ENCODE measurements at regions not wholly inside any gene's neighbourhood (a gene's known extent, or its start where the extent isn't known, plus 50 kb on each side); places are given as distances from the start of the nearest gene placed in this dataset.

DNA sequence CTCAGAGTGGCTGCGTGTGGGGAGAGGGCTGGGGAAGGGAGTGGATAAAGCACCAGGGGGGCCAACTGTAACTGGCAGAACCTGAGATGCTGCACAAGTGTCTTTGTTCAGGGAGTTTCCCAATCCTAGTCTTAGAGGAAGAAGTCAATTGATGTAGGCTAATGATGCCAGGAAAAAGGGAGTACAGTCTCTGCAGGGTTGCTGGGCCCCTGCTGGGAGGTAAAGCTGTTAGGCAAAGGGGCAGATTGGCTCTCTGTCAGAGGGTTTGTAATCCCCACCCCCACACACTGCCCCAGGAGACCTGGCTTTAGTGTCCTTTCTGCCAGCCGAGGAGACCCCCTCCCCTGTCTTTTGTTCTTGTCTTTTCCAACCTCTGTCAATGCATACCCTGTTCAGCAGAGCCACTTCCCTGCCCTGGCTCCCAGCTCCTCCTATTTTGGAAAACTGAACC is 178.4 kb downstream of the KCNA5 start:
- TF ChIP-seq, protein P1, sequence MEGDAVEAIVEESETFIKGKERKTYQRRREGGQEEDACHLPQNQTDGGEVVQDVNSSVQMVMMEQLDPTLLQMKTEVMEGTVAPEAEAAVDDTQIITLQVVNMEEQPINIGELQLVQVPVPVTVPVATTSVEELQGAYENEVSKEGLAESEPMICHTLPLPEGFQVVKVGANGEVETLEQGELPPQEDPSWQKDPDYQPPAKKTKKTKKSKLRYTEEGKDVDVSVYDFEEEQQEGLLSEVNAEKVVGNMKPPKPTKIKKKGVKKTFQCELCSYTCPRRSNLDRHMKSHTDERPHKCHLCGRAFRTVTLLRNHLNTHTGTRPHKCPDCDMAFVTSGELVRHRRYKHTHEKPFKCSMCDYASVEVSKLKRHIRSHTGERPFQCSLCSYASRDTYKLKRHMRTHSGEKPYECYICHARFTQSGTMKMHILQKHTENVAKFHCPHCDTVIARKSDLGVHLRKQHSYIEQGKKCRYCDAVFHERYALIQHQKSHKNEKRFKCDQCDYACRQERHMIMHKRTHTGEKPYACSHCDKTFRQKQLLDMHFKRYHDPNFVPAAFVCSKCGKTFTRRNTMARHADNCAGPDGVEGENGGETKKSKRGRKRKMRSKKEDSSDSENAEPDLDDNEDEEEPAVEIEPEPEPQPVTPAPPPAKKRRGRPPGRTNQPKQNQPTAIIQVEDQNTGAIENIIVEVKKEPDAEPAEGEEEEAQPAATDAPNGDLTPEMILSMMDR (conservative IDR thresholded peaks at IDR 0.05; ENCODE audit: low read depth in 2 of 2), result no peak
- no peak for TF ChIP-seq EZH2 (IDR thresholded peaks at IDR 0.05; ENCODE audit: low read depth, unreplicated experiment)
- TF ChIP-seq, protein P2, sequence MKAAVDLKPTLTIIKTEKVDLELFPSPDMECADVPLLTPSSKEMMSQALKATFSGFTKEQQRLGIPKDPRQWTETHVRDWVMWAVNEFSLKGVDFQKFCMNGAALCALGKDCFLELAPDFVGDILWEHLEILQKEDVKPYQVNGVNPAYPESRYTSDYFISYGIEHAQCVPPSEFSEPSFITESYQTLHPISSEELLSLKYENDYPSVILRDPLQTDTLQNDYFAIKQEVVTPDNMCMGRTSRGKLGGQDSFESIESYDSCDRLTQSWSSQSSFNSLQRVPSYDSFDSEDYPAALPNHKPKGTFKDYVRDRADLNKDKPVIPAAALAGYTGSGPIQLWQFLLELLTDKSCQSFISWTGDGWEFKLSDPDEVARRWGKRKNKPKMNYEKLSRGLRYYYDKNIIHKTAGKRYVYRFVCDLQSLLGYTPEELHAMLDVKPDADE (IDR thresholded peaks at IDR 0.05), result no peak
- TF ChIP-seq, protein P3, sequence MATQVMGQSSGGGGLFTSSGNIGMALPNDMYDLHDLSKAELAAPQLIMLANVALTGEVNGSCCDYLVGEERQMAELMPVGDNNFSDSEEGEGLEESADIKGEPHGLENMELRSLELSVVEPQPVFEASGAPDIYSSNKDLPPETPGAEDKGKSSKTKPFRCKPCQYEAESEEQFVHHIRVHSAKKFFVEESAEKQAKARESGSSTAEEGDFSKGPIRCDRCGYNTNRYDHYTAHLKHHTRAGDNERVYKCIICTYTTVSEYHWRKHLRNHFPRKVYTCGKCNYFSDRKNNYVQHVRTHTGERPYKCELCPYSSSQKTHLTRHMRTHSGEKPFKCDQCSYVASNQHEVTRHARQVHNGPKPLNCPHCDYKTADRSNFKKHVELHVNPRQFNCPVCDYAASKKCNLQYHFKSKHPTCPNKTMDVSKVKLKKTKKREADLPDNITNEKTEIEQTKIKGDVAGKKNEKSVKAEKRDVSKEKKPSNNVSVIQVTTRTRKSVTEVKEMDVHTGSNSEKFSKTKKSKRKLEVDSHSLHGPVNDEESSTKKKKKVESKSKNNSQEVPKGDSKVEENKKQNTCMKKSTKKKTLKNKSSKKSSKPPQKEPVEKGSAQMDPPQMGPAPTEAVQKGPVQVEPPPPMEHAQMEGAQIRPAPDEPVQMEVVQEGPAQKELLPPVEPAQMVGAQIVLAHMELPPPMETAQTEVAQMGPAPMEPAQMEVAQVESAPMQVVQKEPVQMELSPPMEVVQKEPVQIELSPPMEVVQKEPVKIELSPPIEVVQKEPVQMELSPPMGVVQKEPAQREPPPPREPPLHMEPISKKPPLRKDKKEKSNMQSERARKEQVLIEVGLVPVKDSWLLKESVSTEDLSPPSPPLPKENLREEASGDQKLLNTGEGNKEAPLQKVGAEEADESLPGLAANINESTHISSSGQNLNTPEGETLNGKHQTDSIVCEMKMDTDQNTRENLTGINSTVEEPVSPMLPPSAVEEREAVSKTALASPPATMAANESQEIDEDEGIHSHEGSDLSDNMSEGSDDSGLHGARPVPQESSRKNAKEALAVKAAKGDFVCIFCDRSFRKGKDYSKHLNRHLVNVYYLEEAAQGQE (IDR thresholded peaks at IDR 0.05; ENCODE audit: unreplicated experiment), result no peak
- TF ChIP-seq EZH2phosphoT487 (IDR thresholded peaks at IDR 0.05; ENCODE audit: unreplicated experiment), result no peak
- TF ChIP-seq, protein P4, sequence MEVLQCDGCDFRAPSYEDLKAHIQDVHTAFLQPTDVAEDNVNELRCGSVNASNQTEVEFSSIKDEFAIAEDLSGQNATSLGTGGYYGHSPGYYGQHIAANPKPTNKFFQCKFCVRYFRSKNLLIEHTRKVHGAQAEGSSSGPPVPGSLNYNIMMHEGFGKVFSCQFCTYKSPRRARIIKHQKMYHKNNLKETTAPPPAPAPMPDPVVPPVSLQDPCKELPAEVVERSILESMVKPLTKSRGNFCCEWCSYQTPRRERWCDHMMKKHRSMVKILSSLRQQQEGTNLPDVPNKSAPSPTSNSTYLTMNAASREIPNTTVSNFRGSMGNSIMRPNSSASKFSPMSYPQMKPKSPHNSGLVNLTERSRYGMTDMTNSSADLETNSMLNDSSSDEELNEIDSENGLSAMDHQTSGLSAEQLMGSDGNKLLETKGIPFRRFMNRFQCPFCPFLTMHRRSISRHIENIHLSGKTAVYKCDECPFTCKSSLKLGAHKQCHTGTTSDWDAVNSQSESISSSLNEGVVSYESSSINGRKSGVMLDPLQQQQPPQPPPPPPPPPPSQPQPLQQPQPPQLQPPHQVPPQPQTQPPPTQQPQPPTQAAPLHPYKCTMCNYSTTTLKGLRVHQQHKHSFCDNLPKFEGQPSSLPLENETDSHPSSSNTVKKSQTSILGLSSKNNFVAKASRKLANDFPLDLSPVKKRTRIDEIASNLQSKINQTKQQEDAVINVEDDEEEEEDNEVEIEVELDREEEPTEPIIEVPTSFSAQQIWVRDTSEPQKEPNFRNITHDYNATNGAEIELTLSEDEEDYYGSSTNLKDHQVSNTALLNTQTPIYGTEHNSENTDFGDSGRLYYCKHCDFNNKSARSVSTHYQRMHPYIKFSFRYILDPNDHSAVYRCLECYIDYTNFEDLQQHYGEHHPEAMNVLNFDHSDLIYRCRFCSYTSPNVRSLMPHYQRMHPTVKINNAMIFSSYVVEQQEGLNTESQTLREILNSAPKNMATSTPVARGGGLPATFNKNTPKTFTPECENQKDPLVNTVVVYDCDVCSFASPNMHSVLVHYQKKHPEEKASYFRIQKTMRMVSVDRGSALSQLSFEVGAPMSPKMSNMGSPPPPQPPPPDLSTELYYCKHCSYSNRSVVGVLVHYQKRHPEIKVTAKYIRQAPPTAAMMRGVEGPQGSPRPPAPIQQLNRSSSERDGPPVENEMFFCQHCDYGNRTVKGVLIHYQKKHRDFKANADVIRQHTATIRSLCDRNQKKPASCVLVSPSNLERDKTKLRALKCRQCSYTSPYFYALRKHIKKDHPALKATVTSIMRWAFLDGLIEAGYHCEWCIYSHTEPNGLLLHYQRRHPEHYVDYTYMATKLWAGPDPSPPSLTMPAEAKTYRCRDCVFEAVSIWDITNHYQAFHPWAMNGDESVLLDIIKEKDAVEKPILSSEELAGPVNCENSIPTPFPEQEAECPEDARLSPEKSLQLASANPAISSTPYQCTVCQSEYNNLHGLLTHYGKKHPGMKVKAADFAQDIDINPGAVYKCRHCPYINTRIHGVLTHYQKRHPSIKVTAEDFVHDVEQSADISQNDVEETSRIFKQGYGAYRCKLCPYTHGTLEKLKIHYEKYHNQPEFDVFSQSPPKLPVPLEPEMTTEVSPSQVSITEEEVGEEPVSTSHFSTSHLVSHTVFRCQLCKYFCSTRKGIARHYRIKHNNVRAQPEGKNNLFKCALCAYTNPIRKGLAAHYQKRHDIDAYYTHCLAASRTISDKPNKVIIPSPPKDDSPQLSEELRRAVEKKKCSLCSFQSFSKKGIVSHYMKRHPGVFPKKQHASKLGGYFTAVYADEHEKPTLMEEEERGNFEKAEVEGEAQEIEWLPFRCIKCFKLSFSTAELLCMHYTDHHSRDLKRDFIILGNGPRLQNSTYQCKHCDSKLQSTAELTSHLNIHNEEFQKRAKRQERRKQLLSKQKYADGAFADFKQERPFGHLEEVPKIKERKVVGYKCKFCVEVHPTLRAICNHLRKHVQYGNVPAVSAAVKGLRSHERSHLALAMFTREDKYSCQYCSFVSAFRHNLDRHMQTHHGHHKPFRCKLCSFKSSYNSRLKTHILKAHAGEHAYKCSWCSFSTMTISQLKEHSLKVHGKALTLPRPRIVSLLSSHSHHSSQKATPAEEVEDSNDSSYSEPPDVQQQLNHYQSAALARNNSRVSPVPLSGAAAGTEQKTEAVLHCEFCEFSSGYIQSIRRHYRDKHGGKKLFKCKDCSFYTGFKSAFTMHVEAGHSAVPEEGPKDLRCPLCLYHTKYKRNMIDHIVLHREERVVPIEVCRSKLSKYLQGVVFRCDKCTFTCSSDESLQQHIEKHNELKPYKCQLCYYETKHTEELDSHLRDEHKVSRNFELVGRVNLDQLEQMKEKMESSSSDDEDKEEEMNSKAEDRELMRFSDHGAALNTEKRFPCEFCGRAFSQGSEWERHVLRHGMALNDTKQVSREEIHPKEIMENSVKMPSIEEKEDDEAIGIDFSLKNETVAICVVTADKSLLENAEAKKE (CRISPR knock-in tag; IDR thresholded peaks at IDR 0.05), result no peak; the same call in 1 of the 2 replicates
- TF ChIP-seq POLR2AphosphoS5 (IDR thresholded peaks at IDR 0.05; ENCODE audit: low read depth), result no peak
- TF ChIP-seq NANOG (IDR thresholded peaks at IDR 0.05; ENCODE audit: borderline replicate concordance), result 0 out of 2 replicates have a peak, but pooled peaks have one; percentile 42
- TF ChIP-seq ZNF114 (CRISPR knock-in tag; IDR thresholded peaks at IDR 0.05), result no peak
